ENCODE measurements at regions not wholly inside any gene's neighbourhood (a gene's known extent, or its start where the extent isn't known, plus 50 kb on each side); places are given as distances from the start of the nearest gene placed in this dataset.
"Not testable (repeated sequence)": the region's sequence is repeated elsewhere in the genome, so short reads cannot be mapped to it uniquely, and the experiment has no call there.

GRCh38 chr9:124146031-124146561 is 111.7 kb upstream of the NEK6 start:
- DNase-seq (ENCODE audit: low read depth) = peak; percentile 10
- H3K4me3 ChIP-seq (ENCODE audit: low read depth, low read length) = no peak overlapping the region
- no peak for TF ChIP-seq CTCF (IDR thresholded peaks at IDR 0.05; ENCODE audit: insufficient read depth, low read depth, low read length)

GRCh38 chr9:124149992-124150391 is 107.8 kb upstream of the NEK6 start:
- H3K4me3 ChIP-seq (ENCODE audit: low read depth, low read length) = no peak overlapping the region
- peak; percentile 17 for DNase-seq (ENCODE audit: low read depth)
- TF ChIP-seq CTCF (IDR thresholded peaks at IDR 0.05; ENCODE audit: insufficient read depth, low read depth, low read length) = no peak

GRCh38 chr9:124163760-124164255 is 93.9 kb upstream of the NEK6 start:
- DNase-seq (ENCODE audit: low read depth) = no peak
- no peak overlapping the region for H3K4me3 ChIP-seq (ENCODE audit: low read depth, low read length)
- no peak for TF ChIP-seq CTCF (IDR thresholded peaks at IDR 0.05; ENCODE audit: insufficient read depth, low read depth, low read length)

- H3K4me3 ChIP-seq (ENCODE audit: low read depth, low read length) = no peak overlapping the region
- no peak for TF ChIP-seq CTCF (IDR thresholded peaks at IDR 0.05; ENCODE audit: insufficient read depth, low read depth, low read length)
- DNase-seq (ENCODE audit: low read depth) = no peak
These were observed 92.9 kb upstream of the NEK6 start for GRCh38 chr9:124164811-124165210.

- no peak for DNase-seq (ENCODE audit: low read depth)
- H3K4me3 ChIP-seq (ENCODE audit: low read depth, low read length) = no peak overlapping the region
- TF ChIP-seq CTCF (IDR thresholded peaks at IDR 0.05; ENCODE audit: insufficient read depth, low read depth, low read length) = no peak
These were observed 83.3 kb upstream of the NEK6 start for GRCh38 chr9:124174433-124174832.

GRCh38 chr9:124177522-124177921 is 80.2 kb upstream of the NEK6 start:
- H3K4me3 ChIP-seq (ENCODE audit: low read depth, low read length); DNase-seq (ENCODE audit: low read depth): not testable (repeated sequence)

GRCh38 chr9:124179196-124180071 is 78.3 kb upstream of the NEK6 start:
- no peak for TF ChIP-seq CTCF (IDR thresholded peaks at IDR 0.05; ENCODE audit: insufficient read depth, low read depth, low read length)
- DNase-seq (ENCODE audit: low read depth) = no peak
- H3K4me3 ChIP-seq (ENCODE audit: low read depth, low read length) = no peak overlapping the region
